ENCODE measurements at regions not wholly inside any gene's neighbourhood (a gene's known extent, or its start where the extent isn't known, plus 50 kb on each side); places are given as distances from the start of the nearest gene placed in this dataset.

- ATAC-seq (no peak), DNase-seq (no peak)
- Histone ChIP-seq H3K27ac (ENCODE audit: low read length) (no peak overlapping the region), H3K4me1 (ENCODE audit: control insufficient read depth, insufficient read depth, low read length) (no peaks in the 10 kb centered on the region), H3K27me3 (ENCODE audit: control insufficient read depth, insufficient read depth, low read length) (no peaks in the 10 kb centered on the region), H3K9me3 (ENCODE audit: control insufficient read depth, insufficient read depth, low read length) (no peaks in the 10 kb centered on the region), H3K4me3 (ENCODE audit: low read length) (no peak overlapping the region), H3K36me3 (ENCODE audit: control insufficient read depth, insufficient read depth, low read length) (no peaks in the 10 kb centered on the region)
- H3K9me3 Mint-ChIP-seq, result no peaks in the 10 kb centered on the region
- intact Hi-C loops (cut with micrococcal nuclease), result no loop called here
- WGBS (ENCODE audit: insufficient coverage), result 90% methylated on average over 6 of the region's 9 CpGs
- H3K4me3 Mint-ChIP-seq, result no peak overlapping the region
- no peak for TF ChIP-seq CTCF (IDR thresholded peaks at IDR 0.05)
- no peaks in the 10 kb centered on the region for H3K27me3 Mint-ChIP-seq (ENCODE audit: low read depth in 2 of 2)
- H3K27ac Mint-ChIP-seq, result no peak overlapping the region
- no peaks in the 10 kb centered on the region for H3K36me3 Mint-ChIP-seq
- H3K4me1 Mint-ChIP-seq, result no peaks in the 10 kb centered on the region
Observed at GRCh38 chr22:48900626-48901025, 927.0 kb downstream of the BRD1 start.

GRCh38 chr22:48900327-48900597, 927.4 kb downstream of the BRD1 start:
- Histone ChIP-seq H3K9me3 (ENCODE audit: control insufficient read depth, insufficient read depth, low read length) (no peaks in the 10 kb centered on the region), H3K4me3 (ENCODE audit: low read length) (no peak overlapping the region), H3K27me3 (ENCODE audit: control insufficient read depth, insufficient read depth, low read length) (no peaks in the 10 kb centered on the region), H3K27ac (ENCODE audit: low read length) (no peak overlapping the region), H3K4me1 (ENCODE audit: control insufficient read depth, insufficient read depth, low read length) (no peaks in the 10 kb centered on the region), H3K36me3 (ENCODE audit: control insufficient read depth, insufficient read depth, low read length) (no peaks in the 10 kb centered on the region)
- WGBS (ENCODE audit: insufficient coverage), result 63% methylated on average over 2 of the region's 2 CpGs
- H3K27ac Mint-ChIP-seq, result no peak overlapping the region
- ATAC-seq, result no peak
- intact Hi-C loops (cut with micrococcal nuclease), result no loop called here
- H3K36me3 Mint-ChIP-seq, result no peaks in the 10 kb centered on the region
- H3K4me3 Mint-ChIP-seq, result no peak overlapping the region
- no peaks in the 10 kb centered on the region for H3K9me3 Mint-ChIP-seq
- no peak for DNase-seq
- TF ChIP-seq CTCF (IDR thresholded peaks at IDR 0.05), result no peak
- H3K27me3 Mint-ChIP-seq (ENCODE audit: low read depth in 2 of 2), result no peaks in the 10 kb centered on the region
- no peaks in the 10 kb centered on the region for H3K4me1 Mint-ChIP-seq

DNA sequence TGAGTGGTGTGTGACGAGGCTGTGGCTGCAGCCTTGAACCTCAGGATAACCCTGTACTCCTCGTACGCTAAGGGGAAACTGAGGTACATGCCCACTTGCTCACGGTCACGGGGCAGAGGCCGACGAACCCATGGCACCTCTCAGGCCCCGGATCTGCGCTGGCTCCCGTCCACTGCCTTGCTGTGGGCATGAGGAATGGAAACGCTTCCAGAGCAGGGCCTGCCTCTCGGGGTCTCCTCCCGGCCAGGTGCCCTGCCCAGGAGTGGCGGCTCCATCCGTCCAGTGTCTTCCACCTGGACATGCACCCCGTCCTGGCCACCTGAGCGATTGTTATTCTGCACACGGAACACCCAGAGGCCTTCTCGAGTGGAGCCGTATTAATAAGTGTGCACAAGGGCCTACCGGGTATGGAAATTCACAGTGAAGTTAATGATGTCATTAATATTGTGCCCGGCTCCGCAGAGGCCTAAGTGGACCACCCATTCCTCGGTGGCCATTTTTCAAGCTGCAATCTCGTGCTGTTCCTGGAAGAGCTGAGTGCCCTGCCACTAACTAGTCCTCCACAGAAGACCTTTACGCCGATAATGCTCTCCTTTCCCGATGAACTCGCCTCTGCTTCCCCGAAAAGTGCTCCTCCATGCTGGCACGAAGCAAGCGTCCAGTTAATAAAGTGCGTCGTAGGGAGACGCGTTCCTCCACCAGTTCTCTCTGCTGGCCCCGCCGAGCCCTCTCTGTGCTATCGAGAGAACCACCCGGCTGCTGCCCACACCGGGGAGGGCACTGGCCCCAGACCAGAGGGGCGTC, 927.9 kb downstream of the BRD1 start:
- intact Hi-C loops (cut with micrococcal nuclease), result no loop called here

More for the DNA sequence above, 927.9 kb downstream of the BRD1 start:
- no peaks in the 10 kb centered on the region for H3K4me1 ChIP-seq (ENCODE audit: control insufficient read depth, insufficient read depth, low read length)
- H3K27me3 ChIP-seq (ENCODE audit: control insufficient read depth, insufficient read depth, low read length), result no peaks in the 10 kb centered on the region
- H3K27ac ChIP-seq (ENCODE audit: low read length), result no peak overlapping the region
- DNase-seq (no peak), ATAC-seq (no peak)
- Mint-ChIP-seq H3K4me3 (no peak overlapping the region), H3K9me3 (no peaks in the 10 kb centered on the region), H3K4me1 (no peaks in the 10 kb centered on the region), H3K36me3 (no peaks in the 10 kb centered on the region), H3K27me3 (ENCODE audit: low read depth in 2 of 2) (no peaks in the 10 kb centered on the region), H3K27ac (no peak overlapping the region)
- TF ChIP-seq CTCF (IDR thresholded peaks at IDR 0.05), result no peak
- no peaks in the 10 kb centered on the region for H3K9me3 ChIP-seq (ENCODE audit: control insufficient read depth, insufficient read depth, low read length)
- 89% methylated on average over 42 of the region's 42 CpGs for WGBS (ENCODE audit: insufficient coverage)
- H3K36me3 ChIP-seq (ENCODE audit: control insufficient read depth, insufficient read depth, low read length), result no peaks in the 10 kb centered on the region
- no peak overlapping the region for H3K4me3 ChIP-seq (ENCODE audit: low read length)
